WTC11 (cell line): ENCODE measurements at regions not wholly inside any gene's neighbourhood (a gene's known extent, or its start where the extent isn't known, plus 50 kb on each side); places are given as distances from the start of the nearest gene placed in this dataset.

Experiments used
- ATAC-seq: fragments of 200-7000 bp; cut with Tn5 transposase; 2 replicates; pipeline ENCODE4 v1.10.0; 2021; ENCODE audit warnings: mild to moderate bottlenecking, moderate library complexity
- CTCF ChIA-PET: fragments of 300-600 bp; sonication (Branson Sonifier 250); formaldehyde crosslinking; loops from one replicate; lab custom pipeline; 2021; ENCODE audit warnings: antibody characterized with exemption; lab: Charles Lee
- POLR2A ChIA-PET: fragments of 350-600 bp; sonication (Branson Sonifier 250); formaldehyde crosslinking; loops from one replicate; lab custom pipeline; 2021; ENCODE audit warnings: antibody characterized with exemption; lab: Charles Lee
- DNase-seq: peaks from one replicate; pipeline ENCODE4 v3.0.0; 2021; ENCODE audit warnings: low spot score
- H3K27ac Mint-ChIP-seq: 2 replicates; pipeline ENCODE4 v1.8.0; 2021; ENCODE audit warnings: mixed read lengths
- H3K27me3 Mint-ChIP-seq: 2 replicates; pipeline ENCODE4 v1.8.0; 2021; ENCODE audit warnings: low read depth, mild to moderate bottlenecking, moderate library complexity, mixed read lengths
- H3K36me3 Mint-ChIP-seq: 2 replicates; pipeline ENCODE4 v1.8.0; 2021; ENCODE audit warnings: mixed read lengths
- H3K4me1 Mint-ChIP-seq: 2 replicates; pipeline ENCODE4 v1.8.0; 2022; ENCODE audit warnings: mixed read lengths
- H3K4me3 Mint-ChIP-seq: 2 replicates; pipeline ENCODE4 v1.8.0; 2021; ENCODE audit warnings: mild to moderate bottlenecking, moderate library complexity, mixed read lengths
- H3K9me3 Mint-ChIP-seq: 2 replicates; pipeline ENCODE4 v1.8.0; 2021; ENCODE audit warnings: mixed read lengths
- IRF2 ChIP-seq: sonication (generic); formaldehyde crosslinking; IDR thresholded peaks from 2 replicates; pipeline ENCODE4 v1.8.0; 2022; ENCODE audit warnings: low read depth, missing genetic modification reagents, borderline replicate concordance
- JAZF1 ChIP-seq: fragments of 250-450 bp; sonication (Bioruptor Pico); IDR thresholded peaks from 2 replicates; pipeline ENCODE4 v1.9.0; 2021; ENCODE audit warnings: moderate library complexity, mild to moderate bottlenecking, inconsistent platforms
- MXD4 ChIP-seq: fragments of 250-450 bp; sonication (Bioruptor Pico); IDR thresholded peaks from 2 replicates; pipeline ENCODE4 v1.8.0; 2021; ENCODE audit warnings: mild to moderate bottlenecking, moderate library complexity, borderline replicate concordance
- MYBL2 ChIP-seq: sonication (generic); formaldehyde crosslinking; IDR thresholded peaks from 2 replicates; pipeline ENCODE4 v1.8.1; 2023; ENCODE audit warnings: mild to moderate bottlenecking, moderate library complexity, missing genetic modification reagents
- NFYB ChIP-seq: sonication (generic); formaldehyde crosslinking; conservative IDR thresholded peaks from 2 replicates; pipeline ENCODE4 v1.8.0; 2022; ENCODE audit warnings: low read depth, missing genetic modification reagents
- NR1H2 ChIP-seq: sonication (generic); formaldehyde crosslinking; IDR thresholded peaks from 2 replicates; pipeline ENCODE4 v1.9.0; 2021; ENCODE audit warnings: mild to moderate bottlenecking, moderate library complexity, missing genetic modification reagents
- NR3C1 ChIP-seq: sonication (generic); formaldehyde crosslinking; conservative IDR thresholded peaks from 2 replicates; pipeline ENCODE4 v1.8.1; 2023; ENCODE audit warnings: low read depth, mild to moderate bottlenecking, missing genetic modification reagents
- PRRX2 ChIP-seq: fragments of 250-450 bp; sonication (Bioruptor Pico); IDR thresholded peaks from 2 replicates; pipeline ENCODE4 v1.8.0; 2021; ENCODE audit warnings: mild to moderate bottlenecking
- RORB ChIP-seq: fragments of 250-450 bp; sonication (Bioruptor Pico); IDR thresholded peaks from 2 replicates; pipeline ENCODE4 v1.9.0; 2021; ENCODE audit warnings: mild to moderate bottlenecking
- ZNF232 ChIP-seq: sonication (generic); formaldehyde crosslinking; IDR thresholded peaks from 2 replicates; pipeline ENCODE4 v1.8.0; 2022; ENCODE audit warnings: mild to moderate bottlenecking, missing genetic modification reagents
- ZNF396 ChIP-seq: fragments of 250-450 bp; sonication (Bioruptor Pico); IDR thresholded peaks from 2 replicates; pipeline ENCODE4 v1.8.0; 2021; ENCODE audit warnings: mild to moderate bottlenecking, moderate library complexity, borderline replicate concordance
- ZNF671 ChIP-seq: fragments of 250-450 bp; sonication (Bioruptor Pico); IDR thresholded peaks from 2 replicates; pipeline ENCODE4 v1.8.0; 2021; ENCODE audit warnings: mild to moderate bottlenecking
- TF ChIP-seq, protein P1 (sequence below): sonication (generic); formaldehyde crosslinking; IDR thresholded peaks from 2 replicates; pipeline ENCODE4 v1.8.1; 2023; ENCODE audit warnings: mild to moderate bottlenecking, missing genetic modification reagents, borderline replicate concordance
- TF ChIP-seq, protein P2 (sequence below): sonication (generic); formaldehyde crosslinking; IDR thresholded peaks from 2 replicates; pipeline ENCODE4 v1.8.0; 2022; ENCODE audit warnings: mild to moderate bottlenecking, missing genetic modification reagents
- TF ChIP-seq, protein P3 (sequence below): sonication (generic); formaldehyde crosslinking; IDR thresholded peaks from 2 replicates; pipeline ENCODE4 v1.8.0; 2022; ENCODE audit warnings: mild to moderate bottlenecking, missing genetic modification reagents
- TF ChIP-seq, protein P4 (sequence below): sonication (generic); formaldehyde crosslinking; conservative IDR thresholded peaks from 2 replicates; pipeline ENCODE4 v1.8.1; 2022; ENCODE audit warnings: mild to moderate bottlenecking, missing genetic modification reagents
- TF ChIP-seq, protein P5 (sequence below): fragments of 250-450 bp; sonication (Bioruptor Pico); IDR thresholded peaks from 2 replicates; pipeline ENCODE4 v1.9.0; 2021; ENCODE audit warnings: mild to moderate bottlenecking
- TF ChIP-seq, protein P6 (sequence below): sonication (generic); formaldehyde crosslinking; IDR thresholded peaks from 2 replicates; pipeline ENCODE4 v1.8.0; 2023; ENCODE audit warnings: mild to moderate bottlenecking, missing genetic modification reagents

DNA sequence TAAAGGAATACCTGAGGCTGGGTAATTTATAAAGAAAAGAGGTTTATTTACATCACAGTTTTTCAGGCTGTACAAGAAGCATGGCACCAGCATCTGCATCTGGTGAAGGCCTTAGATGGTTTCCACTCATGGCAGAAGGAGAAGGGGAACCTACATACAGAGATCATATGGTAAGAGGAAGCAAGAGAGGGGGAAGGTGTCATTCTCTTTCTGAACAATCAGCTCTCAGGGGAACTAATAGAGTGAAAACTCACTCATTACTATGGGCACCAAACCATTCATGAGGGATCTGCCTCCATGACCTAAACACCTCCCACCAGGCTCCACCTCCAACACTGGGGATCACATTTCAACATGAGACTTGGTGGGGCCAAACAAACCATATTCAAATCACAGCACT, 61.7 kb upstream of the PPP1R2C start:
- peaks cover 10% of the 10 kb centered on the region for H3K4me1 Mint-ChIP-seq
- DNase-seq: no peak
- H3K9me3 Mint-ChIP-seq: peaks cover 11% of the 10 kb centered on the region
- H3K4me3 Mint-ChIP-seq: no peak overlapping the region
- no peaks in the 10 kb centered on the region for H3K27me3 Mint-ChIP-seq
- ChIA-PET CTCF (no interaction called here), POLR2A (no interaction called here)
- H3K36me3 Mint-ChIP-seq: peaks cover 5% of the 10 kb centered on the region; the same call in 1 of the 2 replicates
- no peak overlapping the region for H3K27ac Mint-ChIP-seq
- ATAC-seq: no peak
- TF ChIP-seq MXD4 (CRISPR knock-in tag): no peak
- TF ChIP-seq, protein P1, sequence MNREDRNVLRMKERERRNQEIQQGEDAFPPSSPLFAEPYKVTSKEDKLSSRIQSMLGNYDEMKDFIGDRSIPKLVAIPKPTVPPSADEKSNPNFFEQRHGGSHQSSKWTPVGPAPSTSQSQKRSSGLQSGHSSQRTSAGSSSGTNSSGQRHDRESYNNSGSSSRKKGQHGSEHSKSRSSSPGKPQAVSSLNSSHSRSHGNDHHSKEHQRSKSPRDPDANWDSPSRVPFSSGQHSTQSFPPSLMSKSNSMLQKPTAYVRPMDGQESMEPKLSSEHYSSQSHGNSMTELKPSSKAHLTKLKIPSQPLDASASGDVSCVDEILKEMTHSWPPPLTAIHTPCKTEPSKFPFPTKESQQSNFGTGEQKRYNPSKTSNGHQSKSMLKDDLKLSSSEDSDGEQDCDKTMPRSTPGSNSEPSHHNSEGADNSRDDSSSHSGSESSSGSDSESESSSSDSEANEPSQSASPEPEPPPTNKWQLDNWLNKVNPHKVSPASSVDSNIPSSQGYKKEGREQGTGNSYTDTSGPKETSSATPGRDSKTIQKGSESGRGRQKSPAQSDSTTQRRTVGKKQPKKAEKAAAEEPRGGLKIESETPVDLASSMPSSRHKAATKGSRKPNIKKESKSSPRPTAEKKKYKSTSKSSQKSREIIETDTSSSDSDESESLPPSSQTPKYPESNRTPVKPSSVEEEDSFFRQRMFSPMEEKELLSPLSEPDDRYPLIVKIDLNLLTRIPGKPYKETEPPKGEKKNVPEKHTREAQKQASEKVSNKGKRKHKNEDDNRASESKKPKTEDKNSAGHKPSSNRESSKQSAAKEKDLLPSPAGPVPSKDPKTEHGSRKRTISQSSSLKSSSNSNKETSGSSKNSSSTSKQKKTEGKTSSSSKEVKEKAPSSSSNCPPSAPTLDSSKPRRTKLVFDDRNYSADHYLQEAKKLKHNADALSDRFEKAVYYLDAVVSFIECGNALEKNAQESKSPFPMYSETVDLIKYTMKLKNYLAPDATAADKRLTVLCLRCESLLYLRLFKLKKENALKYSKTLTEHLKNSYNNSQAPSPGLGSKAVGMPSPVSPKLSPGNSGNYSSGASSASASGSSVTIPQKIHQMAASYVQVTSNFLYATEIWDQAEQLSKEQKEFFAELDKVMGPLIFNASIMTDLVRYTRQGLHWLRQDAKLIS: no peak
- no peak for TF ChIP-seq ZNF671 (CRISPR knock-in tag)
- TF ChIP-seq, protein P2, sequence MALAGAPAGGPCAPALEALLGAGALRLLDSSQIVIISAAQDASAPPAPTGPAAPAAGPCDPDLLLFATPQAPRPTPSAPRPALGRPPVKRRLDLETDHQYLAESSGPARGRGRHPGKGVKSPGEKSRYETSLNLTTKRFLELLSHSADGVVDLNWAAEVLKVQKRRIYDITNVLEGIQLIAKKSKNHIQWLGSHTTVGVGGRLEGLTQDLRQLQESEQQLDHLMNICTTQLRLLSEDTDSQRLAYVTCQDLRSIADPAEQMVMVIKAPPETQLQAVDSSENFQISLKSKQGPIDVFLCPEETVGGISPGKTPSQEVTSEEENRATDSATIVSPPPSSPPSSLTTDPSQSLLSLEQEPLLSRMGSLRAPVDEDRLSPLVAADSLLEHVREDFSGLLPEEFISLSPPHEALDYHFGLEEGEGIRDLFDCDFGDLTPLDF (CRISPR knock-in tag): no peak
- TF ChIP-seq PRRX2: no peak
- TF ChIP-seq, protein P3, sequence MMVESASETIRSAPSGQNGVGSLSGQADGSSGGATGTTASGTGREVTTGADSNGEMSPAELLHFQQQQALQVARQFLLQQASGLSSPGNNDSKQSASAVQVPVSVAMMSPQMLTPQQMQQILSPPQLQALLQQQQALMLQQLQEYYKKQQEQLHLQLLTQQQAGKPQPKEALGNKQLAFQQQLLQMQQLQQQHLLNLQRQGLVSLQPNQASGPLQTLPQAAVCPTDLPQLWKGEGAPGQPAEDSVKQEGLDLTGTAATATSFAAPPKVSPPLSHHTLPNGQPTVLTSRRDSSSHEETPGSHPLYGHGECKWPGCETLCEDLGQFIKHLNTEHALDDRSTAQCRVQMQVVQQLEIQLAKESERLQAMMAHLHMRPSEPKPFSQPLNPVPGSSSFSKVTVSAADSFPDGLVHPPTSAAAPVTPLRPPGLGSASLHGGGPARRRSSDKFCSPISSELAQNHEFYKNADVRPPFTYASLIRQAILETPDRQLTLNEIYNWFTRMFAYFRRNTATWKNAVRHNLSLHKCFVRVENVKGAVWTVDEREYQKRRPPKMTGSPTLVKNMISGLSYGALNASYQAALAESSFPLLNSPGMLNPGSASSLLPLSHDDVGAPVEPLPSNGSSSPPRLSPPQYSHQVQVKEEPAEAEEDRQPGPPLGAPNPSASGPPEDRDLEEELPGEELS (CRISPR knock-in tag): no peak
- TF ChIP-seq NFYB (CRISPR knock-in tag): no peak
- TF ChIP-seq ZNF396 (CRISPR knock-in tag): no peak
- TF ChIP-seq, protein P4, sequence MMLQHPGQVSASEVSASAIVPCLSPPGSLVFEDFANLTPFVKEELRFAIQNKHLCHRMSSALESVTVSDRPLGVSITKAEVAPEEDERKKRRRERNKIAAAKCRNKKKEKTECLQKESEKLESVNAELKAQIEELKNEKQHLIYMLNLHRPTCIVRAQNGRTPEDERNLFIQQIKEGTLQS (CRISPR knock-in tag): no peak
- TF ChIP-seq JAZF1 (CRISPR knock-in tag): no peak
- TF ChIP-seq, protein P5, sequence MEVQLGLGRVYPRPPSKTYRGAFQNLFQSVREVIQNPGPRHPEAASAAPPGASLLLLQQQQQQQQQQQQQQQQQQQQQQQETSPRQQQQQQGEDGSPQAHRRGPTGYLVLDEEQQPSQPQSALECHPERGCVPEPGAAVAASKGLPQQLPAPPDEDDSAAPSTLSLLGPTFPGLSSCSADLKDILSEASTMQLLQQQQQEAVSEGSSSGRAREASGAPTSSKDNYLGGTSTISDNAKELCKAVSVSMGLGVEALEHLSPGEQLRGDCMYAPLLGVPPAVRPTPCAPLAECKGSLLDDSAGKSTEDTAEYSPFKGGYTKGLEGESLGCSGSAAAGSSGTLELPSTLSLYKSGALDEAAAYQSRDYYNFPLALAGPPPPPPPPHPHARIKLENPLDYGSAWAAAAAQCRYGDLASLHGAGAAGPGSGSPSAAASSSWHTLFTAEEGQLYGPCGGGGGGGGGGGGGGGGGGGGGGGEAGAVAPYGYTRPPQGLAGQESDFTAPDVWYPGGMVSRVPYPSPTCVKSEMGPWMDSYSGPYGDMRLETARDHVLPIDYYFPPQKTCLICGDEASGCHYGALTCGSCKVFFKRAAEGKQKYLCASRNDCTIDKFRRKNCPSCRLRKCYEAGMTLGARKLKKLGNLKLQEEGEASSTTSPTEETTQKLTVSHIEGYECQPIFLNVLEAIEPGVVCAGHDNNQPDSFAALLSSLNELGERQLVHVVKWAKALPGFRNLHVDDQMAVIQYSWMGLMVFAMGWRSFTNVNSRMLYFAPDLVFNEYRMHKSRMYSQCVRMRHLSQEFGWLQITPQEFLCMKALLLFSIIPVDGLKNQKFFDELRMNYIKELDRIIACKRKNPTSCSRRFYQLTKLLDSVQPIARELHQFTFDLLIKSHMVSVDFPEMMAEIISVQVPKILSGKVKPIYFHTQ (CRISPR knock-in tag): no peak
- no peak for TF ChIP-seq IRF2 (CRISPR knock-in tag)
- no peak for TF ChIP-seq NR1H2
- no peak for TF ChIP-seq NR3C1 (CRISPR knock-in tag)
- no peak for TF ChIP-seq RORB
- TF ChIP-seq MYBL2 (CRISPR knock-in tag): no peak
- TF ChIP-seq, protein P6, sequence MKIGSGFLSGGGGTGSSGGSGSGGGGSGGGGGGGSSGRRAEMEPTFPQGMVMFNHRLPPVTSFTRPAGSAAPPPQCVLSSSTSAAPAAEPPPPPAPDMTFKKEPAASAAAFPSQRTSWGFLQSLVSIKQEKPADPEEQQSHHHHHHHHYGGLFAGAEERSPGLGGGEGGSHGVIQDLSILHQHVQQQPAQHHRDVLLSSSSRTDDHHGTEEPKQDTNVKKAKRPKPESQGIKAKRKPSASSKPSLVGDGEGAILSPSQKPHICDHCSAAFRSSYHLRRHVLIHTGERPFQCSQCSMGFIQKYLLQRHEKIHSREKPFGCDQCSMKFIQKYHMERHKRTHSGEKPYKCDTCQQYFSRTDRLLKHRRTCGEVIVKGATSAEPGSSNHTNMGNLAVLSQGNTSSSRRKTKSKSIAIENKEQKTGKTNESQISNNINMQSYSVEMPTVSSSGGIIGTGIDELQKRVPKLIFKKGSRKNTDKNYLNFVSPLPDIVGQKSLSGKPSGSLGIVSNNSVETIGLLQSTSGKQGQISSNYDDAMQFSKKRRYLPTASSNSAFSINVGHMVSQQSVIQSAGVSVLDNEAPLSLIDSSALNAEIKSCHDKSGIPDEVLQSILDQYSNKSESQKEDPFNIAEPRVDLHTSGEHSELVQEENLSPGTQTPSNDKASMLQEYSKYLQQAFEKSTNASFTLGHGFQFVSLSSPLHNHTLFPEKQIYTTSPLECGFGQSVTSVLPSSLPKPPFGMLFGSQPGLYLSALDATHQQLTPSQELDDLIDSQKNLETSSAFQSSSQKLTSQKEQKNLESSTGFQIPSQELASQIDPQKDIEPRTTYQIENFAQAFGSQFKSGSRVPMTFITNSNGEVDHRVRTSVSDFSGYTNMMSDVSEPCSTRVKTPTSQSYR: no peak
- no peak for TF ChIP-seq ZNF232 (CRISPR knock-in tag)
